Suprapubic skin (tissue), 4 donors: ENCODE measurements at regions not wholly inside any gene's neighbourhood (a gene's known extent, or its start where the extent isn't known, plus 50 kb on each side); places are given as distances from the start of the nearest gene placed in this dataset.

Experiments used
- CTCF ChIP-seq, 2 donors: fragments of 200-600 bp in 1 of 2; fragments of 450-650 bp in 1 of 2; sonication (generic) in 1 of 2; IDR thresholded peaks; one replicate each; pipeline ENCODE4 v1.5.1; 2016 to 2019; ENCODE audit warnings: antibody characterized with exemption in 2 of 2, mild to moderate bottlenecking in 1 of 2, moderate library complexity in 1 of 2
- EP300 ChIP-seq: sonication (generic); formaldehyde crosslinking; IDR thresholded peaks from one replicate; pipeline ENCODE4 v1.6.1; 2017; ENCODE audit warnings: antibody characterized with exemption
- POLR2A ChIP-seq, 2 donors: fragments of 450-650 bp; IDR thresholded peaks; one replicate each; pipeline ENCODE4 v1.6.1; 2017; ENCODE audit warnings: antibody characterized with exemption in 2 of 2, mild to moderate bottlenecking in 2 of 2, moderate library complexity in 2 of 2
- POLR2AphosphoS5 ChIP-seq, 3 donors: sonication (generic); formaldehyde crosslinking; IDR thresholded peaks; one replicate each; pipeline ENCODE4 v1.6.1; 2017; ENCODE audit warnings: antibody characterized with exemption in 3 of 3

GRCh38 chr11:112345706-112346105 is 85.0 kb upstream of the PLET1 start:
- no peak for TF ChIP-seq CTCF (IDR thresholded peaks at IDR 0.05)
- no peak for TF ChIP-seq POLR2AphosphoS5 (IDR thresholded peaks at IDR 0.05)
- TF ChIP-seq POLR2A (IDR thresholded peaks at IDR 0.05): no peak
- no peak for TF ChIP-seq EP300
